Large intestine (tissue), 3 donors: ENCODE measurements at regions not wholly inside any gene's neighbourhood (a gene's known extent, or its start where the extent isn't known, plus 50 kb on each side); places are given as distances from the start of the nearest gene placed in this dataset.
"Not testable (repeated sequence)": the region's sequence is repeated elsewhere in the genome, so short reads cannot be mapped to it uniquely, and the experiment has no call there.

Experiments
- DNase-seq, 2 donors: peaks; one replicate each; pipeline versions ENCODE4 v3.0.0 to v3.0.0-alpha.2; 2013
- H3K27ac ChIP-seq: one replicate; pipeline ENCODE4 v1.5.1; 2013; ENCODE audit warnings: low read length
- H3K27me3 ChIP-seq: 2 replicates; pipeline ENCODE4 v1.6.1; 2013; ENCODE audit warnings: low read length; ENCODE audit not compliant: control insufficient read depth, insufficient read depth
- H3K36me3 ChIP-seq: 2 replicates; pipeline ENCODE4 v1.6.1; 2013; ENCODE audit warnings: low read length; ENCODE audit not compliant: control insufficient read depth, insufficient read depth
- H3K4me1 ChIP-seq: one replicate; pipeline ENCODE4 v1.6.1; 2013; ENCODE audit warnings: low read length; ENCODE audit not compliant: control insufficient read depth, insufficient read depth
- H3K4me3 ChIP-seq: one replicate; pipeline ENCODE4 v1.5.1; 2013; ENCODE audit warnings: low read length
- H3K9me3 ChIP-seq: one replicate; pipeline ENCODE4 v1.6.1; 2013; ENCODE audit warnings: mild to moderate bottlenecking, low read depth, low read length, moderate library complexity; ENCODE audit not compliant: control insufficient read depth
- WGBS: methylation state at CpG from one replicate; pipeline ENCODE4 v1.1.5; 2013; ENCODE audit warnings: low lambda C conversion rate; ENCODE audit not compliant: insufficient coverage; 5-methylcytosine and 5-hydroxymethylcytosine counted together

GRCh38 chr10:44576702-44577191, 191.8 kb upstream of the CXCL12 start:
- H3K27me3 ChIP-seq, result no peaks in the 10 kb centered on the region
- H3K36me3 ChIP-seq, result no peaks in the 10 kb centered on the region
- no peaks in the 10 kb centered on the region for H3K4me1 ChIP-seq
- WGBS, result no CpG with 5 or more reads among the region's 6 CpGs
- H3K4me3 ChIP-seq, result no peak overlapping the region
- peak in 1 of 2 donors; percentile 5 for DNase-seq
- no peaks in the 10 kb centered on the region for H3K9me3 ChIP-seq
- H3K27ac ChIP-seq, result no peak overlapping the region

GRCh38 chr10:44577533-44577932, 192.6 kb upstream of the CXCL12 start:
- DNase-seq, result no peak
- H3K36me3 ChIP-seq, result no peaks in the 10 kb centered on the region
- WGBS, result 100% methylated on average over 1 of the region's 3 CpGs
- no peaks in the 10 kb centered on the region for H3K4me1 ChIP-seq
- no peak overlapping the region for H3K27ac ChIP-seq
- H3K27me3 ChIP-seq, result no peaks in the 10 kb centered on the region
- no peak overlapping the region for H3K4me3 ChIP-seq
- H3K9me3 ChIP-seq, result no peaks in the 10 kb centered on the region

GRCh38 chr10:44578271-44578670, 193.4 kb upstream of the CXCL12 start:
- Histone ChIP-seq H3K4me3 (no peak overlapping the region), H3K36me3 (no peaks in the 10 kb centered on the region), H3K4me1 (no peaks in the 10 kb centered on the region), H3K27me3 (no peaks in the 10 kb centered on the region), H3K27ac (no peak overlapping the region), H3K9me3 (no peaks in the 10 kb centered on the region)
- DNase-seq, result no peak
- no CpG with 5 or more reads among the region's 1 CpG for WGBS

- H3K4me3 ChIP-seq, result not testable (repeated sequence)
Measured at GRCh38 chr10:44578963-44579362, 194.1 kb upstream of the CXCL12 start.

GRCh38 chr10:44581996-44582395, 197.1 kb upstream of the CXCL12 start:
- no peaks in the 10 kb centered on the region for H3K36me3 ChIP-seq
- H3K27ac ChIP-seq, result no peak overlapping the region
- H3K9me3 ChIP-seq, result no peaks in the 10 kb centered on the region
- H3K27me3 ChIP-seq, result no peaks in the 10 kb centered on the region
- WGBS, result 70% methylated on average over 2 of the region's 8 CpGs
- no peak overlapping the region for H3K4me3 ChIP-seq
- no peaks in the 10 kb centered on the region for H3K4me1 ChIP-seq
- DNase-seq, result no peak

More at GRCh38 chr10:44578963-44579362, 194.1 kb upstream of the CXCL12 start:
- H3K27ac ChIP-seq, DNase-seq, H3K4me1 ChIP-seq, H3K9me3 ChIP-seq, H3K27me3 ChIP-seq, H3K36me3 ChIP-seq: not testable (repeated sequence)
- no CpG with 5 or more reads among the region's 1 CpG for WGBS

GRCh38 chr10:44587488-44588318, 202.8 kb upstream of the CXCL12 start:
- no peaks in the 10 kb centered on the region for H3K4me1 ChIP-seq
- H3K9me3 ChIP-seq, result no peaks in the 10 kb centered on the region
- H3K36me3 ChIP-seq, result no peaks in the 10 kb centered on the region
- no peaks in the 10 kb centered on the region for H3K27me3 ChIP-seq
- H3K27ac ChIP-seq, result no peak overlapping the region
- WGBS, result no CpG with 5 or more reads among the region's 11 CpGs
- H3K4me3 ChIP-seq, result no peak overlapping the region
- DNase-seq, result no peak

GRCh38 chr10:44589181-44589943, 204.5 kb upstream of the CXCL12 start:
- no peak overlapping the region for H3K27ac ChIP-seq
- DNase-seq, result no peak
- 64% methylated on average over 2 of the region's 17 CpGs for WGBS

GRCh38 chr10:44589944-44590449, 205.1 kb upstream of the CXCL12 start:
- H3K36me3 ChIP-seq, result no peaks in the 10 kb centered on the region
- peaks cover 2% of the 10 kb centered on the region for H3K27me3 ChIP-seq
- no CpG with 5 or more reads among the region's 5 CpGs for WGBS
- no peak overlapping the region for H3K4me3 ChIP-seq
- H3K9me3 ChIP-seq, result no peaks in the 10 kb centered on the region
- DNase-seq, result no peak
- H3K4me1 ChIP-seq, result no peaks in the 10 kb centered on the region
- H3K27ac ChIP-seq, result no peak overlapping the region

More at GRCh38 chr10:44589181-44589943, 204.5 kb upstream of the CXCL12 start:
- Histone ChIP-seq H3K9me3 (no peaks in the 10 kb centered on the region), H3K4me1 (no peaks in the 10 kb centered on the region), H3K4me3 (no peak overlapping the region), H3K36me3 (no peaks in the 10 kb centered on the region), H3K27me3 (peaks cover 2% of the 10 kb centered on the region)

GRCh38 chr10:44591911-44592310, 207.0 kb upstream of the CXCL12 start:
- H3K27me3 ChIP-seq, result peaks cover 2% of the 10 kb centered on the region
- WGBS, result no CpG with 5 or more reads among the region's 1 CpG
- no peak overlapping the region for H3K4me3 ChIP-seq
- no peak overlapping the region for H3K27ac ChIP-seq
- H3K4me1 ChIP-seq, result no peaks in the 10 kb centered on the region
- H3K36me3 ChIP-seq, result no peaks in the 10 kb centered on the region
- no peak for DNase-seq
- H3K9me3 ChIP-seq, result no peaks in the 10 kb centered on the region

GRCh38 chr10:44593952-44594351, 209.1 kb upstream of the CXCL12 start:
- H3K36me3 ChIP-seq, result no peaks in the 10 kb centered on the region
- no peak overlapping the region for H3K4me3 ChIP-seq
- H3K27me3 ChIP-seq, result peaks cover 2% of the 10 kb centered on the region
- no peak for DNase-seq
- no peaks in the 10 kb centered on the region for H3K4me1 ChIP-seq
- H3K9me3 ChIP-seq, result no peaks in the 10 kb centered on the region
- WGBS, result no CpG with 5 or more reads among the region's 7 CpGs
- no peak overlapping the region for H3K27ac ChIP-seq
